ENCODE measurements at regions not wholly inside any gene's neighbourhood (a gene's known extent, or its start where the extent isn't known, plus 50 kb on each side); places are given as distances from the start of the nearest gene placed in this dataset.

GRCh38 chr6:50145125-50145524, 95.4 kb upstream of the DEFB112 start:
- TF ChIP-seq, protein P1, sequence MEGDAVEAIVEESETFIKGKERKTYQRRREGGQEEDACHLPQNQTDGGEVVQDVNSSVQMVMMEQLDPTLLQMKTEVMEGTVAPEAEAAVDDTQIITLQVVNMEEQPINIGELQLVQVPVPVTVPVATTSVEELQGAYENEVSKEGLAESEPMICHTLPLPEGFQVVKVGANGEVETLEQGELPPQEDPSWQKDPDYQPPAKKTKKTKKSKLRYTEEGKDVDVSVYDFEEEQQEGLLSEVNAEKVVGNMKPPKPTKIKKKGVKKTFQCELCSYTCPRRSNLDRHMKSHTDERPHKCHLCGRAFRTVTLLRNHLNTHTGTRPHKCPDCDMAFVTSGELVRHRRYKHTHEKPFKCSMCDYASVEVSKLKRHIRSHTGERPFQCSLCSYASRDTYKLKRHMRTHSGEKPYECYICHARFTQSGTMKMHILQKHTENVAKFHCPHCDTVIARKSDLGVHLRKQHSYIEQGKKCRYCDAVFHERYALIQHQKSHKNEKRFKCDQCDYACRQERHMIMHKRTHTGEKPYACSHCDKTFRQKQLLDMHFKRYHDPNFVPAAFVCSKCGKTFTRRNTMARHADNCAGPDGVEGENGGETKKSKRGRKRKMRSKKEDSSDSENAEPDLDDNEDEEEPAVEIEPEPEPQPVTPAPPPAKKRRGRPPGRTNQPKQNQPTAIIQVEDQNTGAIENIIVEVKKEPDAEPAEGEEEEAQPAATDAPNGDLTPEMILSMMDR (IDR thresholded peaks at IDR 0.05; ENCODE audit: extremely low read depth, insufficient read depth, missing control alignments): peak; percentile 42
- no peak for DNase-seq (ENCODE audit: low spot score)
- in situ Hi-C loops (cut with MboI; ENCODE audit: low pct_unique_long_range_greater_than_20kb, low sequenced_read_pairs, unreplicated experiment): no loop called here

DNA sequence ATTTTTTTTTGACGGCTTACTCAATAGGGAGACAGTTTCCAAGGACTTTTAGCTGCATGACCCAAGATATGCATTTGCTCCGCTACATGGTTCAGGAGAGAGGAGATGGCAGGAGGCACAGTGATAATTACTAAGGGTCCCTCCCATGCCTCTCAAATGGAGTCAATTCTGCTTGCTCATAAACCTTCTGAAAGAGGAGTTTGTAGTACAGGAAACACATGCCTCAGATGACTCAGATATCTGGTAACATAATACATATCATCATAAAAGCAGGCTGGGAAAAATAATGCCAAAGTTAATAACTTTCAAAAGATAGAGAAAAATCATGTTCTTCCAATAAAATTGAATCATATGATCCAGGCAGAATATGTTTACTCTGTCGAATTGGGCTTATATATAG, 97.6 kb upstream of the DEFB112 start:
- TF ChIP-seq, protein P1 (IDR thresholded peaks at IDR 0.05; ENCODE audit: extremely low read depth, insufficient read depth, missing control alignments): no peak
- in situ Hi-C loops (cut with MboI; ENCODE audit: low pct_unique_long_range_greater_than_20kb, low sequenced_read_pairs, unreplicated experiment): no loop called here
- no peak for DNase-seq (ENCODE audit: low spot score)

DNA sequence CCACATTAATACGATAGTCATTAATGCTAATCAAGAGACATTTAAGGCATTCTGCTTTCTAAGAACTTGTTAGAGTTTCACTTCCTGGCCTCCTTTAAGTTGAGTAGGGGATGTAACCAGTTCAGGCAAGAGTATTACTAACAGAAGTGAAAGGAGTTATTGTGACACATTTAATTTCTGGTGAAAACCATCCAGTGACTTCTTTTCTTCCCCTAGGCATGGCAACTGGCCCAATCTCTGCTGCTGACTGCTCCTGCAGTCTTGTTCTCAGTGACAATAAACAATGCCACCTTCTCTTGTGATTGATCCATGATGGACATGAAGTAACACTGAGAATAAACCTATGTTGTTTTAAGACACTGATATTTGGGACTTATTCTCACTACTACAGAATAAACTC, 130.9 kb upstream of the DEFB112 start:
- in situ Hi-C loops (cut with MboI; ENCODE audit: low pct_unique_long_range_greater_than_20kb, low sequenced_read_pairs, unreplicated experiment): no loop called here
- no peak for DNase-seq (ENCODE audit: low spot score)
- TF ChIP-seq, protein P1 (IDR thresholded peaks at IDR 0.05; ENCODE audit: extremely low read depth, insufficient read depth, missing control alignments): no peak

DNA sequence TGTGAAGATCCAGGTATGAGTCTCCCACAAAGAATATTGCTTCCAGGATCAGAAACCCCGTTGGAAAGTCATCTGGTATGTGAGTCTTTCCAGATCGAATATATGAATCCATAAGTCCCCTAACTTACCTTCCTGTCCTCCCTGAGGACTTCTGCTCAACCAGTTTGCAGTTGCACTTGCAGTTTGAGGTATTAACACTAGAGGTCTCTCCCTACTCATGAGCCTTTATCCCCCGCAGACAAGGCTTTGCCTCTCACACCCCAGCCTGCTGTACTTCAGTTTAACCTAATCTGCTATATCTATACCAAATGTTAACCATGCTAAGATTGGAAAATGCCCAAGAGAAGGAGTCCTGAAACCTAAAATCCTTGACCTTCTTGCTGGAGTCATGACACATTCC, 135.3 kb upstream of the DEFB112 start:
- TF ChIP-seq, protein P1 (IDR thresholded peaks at IDR 0.05; ENCODE audit: extremely low read depth, insufficient read depth, missing control alignments): peak; percentile 47
- DNase-seq (ENCODE audit: low spot score): no peak
- in situ Hi-C loops (cut with MboI; ENCODE audit: low pct_unique_long_range_greater_than_20kb, low sequenced_read_pairs, unreplicated experiment): no loop called here

DNA sequence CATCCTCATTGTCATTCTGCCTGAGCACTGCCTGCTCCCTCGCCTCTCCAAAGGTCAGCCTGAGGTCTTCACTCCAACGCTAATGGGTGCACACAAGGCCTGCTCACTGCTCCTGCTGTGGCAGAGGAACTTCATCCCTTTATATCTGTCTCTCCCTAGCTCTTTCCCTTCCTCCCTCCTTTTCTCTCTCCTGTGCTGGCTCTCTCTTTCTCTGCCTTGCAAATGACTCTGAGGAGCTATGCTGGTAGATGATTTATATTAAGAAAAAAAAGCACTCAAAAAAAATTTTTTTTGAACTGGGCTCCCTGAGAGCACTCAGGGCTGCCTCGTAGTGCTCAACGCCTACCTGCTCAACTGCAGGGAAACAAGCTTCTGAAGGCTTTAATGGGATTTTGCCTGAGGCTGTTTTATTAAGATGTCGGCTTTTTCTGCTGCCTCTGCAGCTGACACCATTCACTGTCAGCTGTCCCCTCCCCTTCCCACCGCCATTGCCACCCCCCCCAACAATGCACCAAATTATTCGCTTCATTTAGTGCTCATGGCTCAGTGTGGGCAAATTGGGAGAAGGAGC, 137.7 kb upstream of the DEFB112 start:
- in situ Hi-C loops (cut with MboI; ENCODE audit: low pct_unique_long_range_greater_than_20kb, low sequenced_read_pairs, unreplicated experiment): no loop called here
- TF ChIP-seq, protein P1 (IDR thresholded peaks at IDR 0.05; ENCODE audit: extremely low read depth, insufficient read depth, missing control alignments): no peak
- no peak for DNase-seq (ENCODE audit: low spot score)

GRCh38 chr6:50198245-50198644, 148.5 kb upstream of the DEFB112 start:
- TF ChIP-seq, protein P1 (IDR thresholded peaks at IDR 0.05; ENCODE audit: extremely low read depth, insufficient read depth, missing control alignments): no peak
- in situ Hi-C loops (cut with MboI; ENCODE audit: low pct_unique_long_range_greater_than_20kb, low sequenced_read_pairs, unreplicated experiment): no loop called here
- DNase-seq (ENCODE audit: low spot score): no peak

GRCh38 chr6:50202766-50203165, 153.0 kb upstream of the DEFB112 start:
- TF ChIP-seq, protein P1 (IDR thresholded peaks at IDR 0.05; ENCODE audit: extremely low read depth, insufficient read depth, missing control alignments): no peak
- in situ Hi-C loops (cut with MboI; ENCODE audit: low pct_unique_long_range_greater_than_20kb, low sequenced_read_pairs, unreplicated experiment): no loop called here
- DNase-seq (ENCODE audit: low spot score): no peak

Data from GM13977 (cell line).